ENCODE measurements at regions not wholly inside any gene's neighbourhood (a gene's known extent, or its start where the extent isn't known, plus 50 kb on each side); places are given as distances from the start of the nearest gene placed in this dataset.

DNA sequence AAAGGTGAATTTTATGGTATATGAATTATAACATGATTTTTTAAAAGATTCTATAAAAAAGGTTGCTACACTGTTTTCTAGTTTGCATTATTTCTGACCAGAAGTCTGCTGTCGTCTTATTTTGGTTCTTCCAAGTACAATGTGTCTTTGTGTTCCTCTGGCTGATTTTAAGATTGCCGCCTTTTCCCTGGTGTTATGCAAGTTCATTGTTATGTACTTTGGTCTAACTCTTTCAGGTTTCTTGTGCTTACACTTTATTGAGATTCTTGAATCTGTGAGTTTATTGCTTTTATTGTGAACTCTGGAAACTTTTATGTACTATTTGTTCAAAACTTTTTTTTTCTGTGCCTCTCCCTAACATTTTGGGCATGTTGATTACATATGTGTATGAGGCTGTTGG, 109.8 kb downstream of the RFX6 start:
- H3K4me1 Mint-ChIP-seq = peaks cover 7 to 9% of the 10 kb centered on the region in 2 experiments
- Histone ChIP-seq H3K4ac (ENCODE audit: low read depth, low read length) (no peak overlapping the region), H3T11ph (ENCODE audit: low read length) (no peak overlapping the region), H2AFZ (ENCODE audit: low read length) (no peak overlapping the region), H3K79me1 (ENCODE audit: insufficient read depth, low read depth, low read length, poor library complexity, severe bottlenecking) (no peaks in the 10 kb centered on the region), H2AK5ac (ENCODE audit: insufficient read length, low read length) (no peak overlapping the region), H3K9ac (ENCODE audit: extremely low read depth, insufficient read length, low read length) (no peak overlapping the region), H4K91ac (ENCODE audit: insufficient read length, low read depth, low read length) (no peak overlapping the region), H2BK20ac (ENCODE audit: low read depth, low read length, poor library complexity, severe bottlenecking) (no peak overlapping the region), H3K23me2 (ENCODE audit: insufficient read length, low read depth, low read length, poor library complexity, severe bottlenecking) (no peaks in the 10 kb centered on the region), H3K9me3 (ENCODE audit: control insufficient read depth, low read depth, low read length) (no peaks in the 10 kb centered on the region), H2BK15ac (ENCODE audit: low read depth, low read length) (no peak overlapping the region), H3K27ac (ENCODE audit: insufficient read length, low read depth, low read length) (no peak overlapping the region), H2BK120ac (ENCODE audit: low read depth, low read length, poor library complexity, severe bottlenecking) (no peak overlapping the region), H3K14ac (ENCODE audit: insufficient read depth, low read length) (no peak overlapping the region), H3K18ac (ENCODE audit: insufficient read length, low read depth, low read length) (no peak overlapping the region), H4K20me1 (ENCODE audit: control insufficient read depth, insufficient read depth, insufficient read length) (no peaks in the 10 kb centered on the region), H3K4me1 (ENCODE audit: insufficient read depth, low read length) (no peaks in the 10 kb centered on the region), H4K8ac (replicated peaks; ENCODE audit: insufficient read length, low read depth, low read length) (no peak overlapping the region), H2BK12ac (ENCODE audit: insufficient read length, low read depth, low read length) (no peak overlapping the region), H3K4me2 (ENCODE audit: insufficient read depth, insufficient read length, low read length) (no peak overlapping the region), H3K23ac (ENCODE audit: insufficient read length, low read depth, low read length) (no peak overlapping the region), H3K27me3 (ENCODE audit: insufficient read depth, low read length) (no peaks in the 10 kb centered on the region), H3K79me2 (ENCODE audit: insufficient read depth, low read length) (no peaks in the 10 kb centered on the region), H3K56ac (ENCODE audit: insufficient read length, low read depth, low read length) (no peak overlapping the region), H2BK5ac (ENCODE audit: insufficient read length, low read length) (no peak overlapping the region), H4K5ac (ENCODE audit: insufficient read length, low read depth, low read length) (no peak overlapping the region)
- no peak overlapping the region for H3K4me3 Mint-ChIP-seq
- WGBS (ENCODE audit: extremely low coverage, insufficient read length, low lambda C conversion rate) = no CpG with 5 or more reads among the region's 2 CpGs
- no peak overlapping the region for H3K27ac Mint-ChIP-seq
- no peak for DNase-seq
- H3K36me3 Mint-ChIP-seq (ENCODE audit: insufficient read depth in 1 of 3, low read depth in 3 of 3) = peaks cover 0 to 10% (median 2%) of the 10 kb centered on the region in 3 experiments; a peak in 4 of 7 replicates
- TF ChIP-seq, protein P1, sequence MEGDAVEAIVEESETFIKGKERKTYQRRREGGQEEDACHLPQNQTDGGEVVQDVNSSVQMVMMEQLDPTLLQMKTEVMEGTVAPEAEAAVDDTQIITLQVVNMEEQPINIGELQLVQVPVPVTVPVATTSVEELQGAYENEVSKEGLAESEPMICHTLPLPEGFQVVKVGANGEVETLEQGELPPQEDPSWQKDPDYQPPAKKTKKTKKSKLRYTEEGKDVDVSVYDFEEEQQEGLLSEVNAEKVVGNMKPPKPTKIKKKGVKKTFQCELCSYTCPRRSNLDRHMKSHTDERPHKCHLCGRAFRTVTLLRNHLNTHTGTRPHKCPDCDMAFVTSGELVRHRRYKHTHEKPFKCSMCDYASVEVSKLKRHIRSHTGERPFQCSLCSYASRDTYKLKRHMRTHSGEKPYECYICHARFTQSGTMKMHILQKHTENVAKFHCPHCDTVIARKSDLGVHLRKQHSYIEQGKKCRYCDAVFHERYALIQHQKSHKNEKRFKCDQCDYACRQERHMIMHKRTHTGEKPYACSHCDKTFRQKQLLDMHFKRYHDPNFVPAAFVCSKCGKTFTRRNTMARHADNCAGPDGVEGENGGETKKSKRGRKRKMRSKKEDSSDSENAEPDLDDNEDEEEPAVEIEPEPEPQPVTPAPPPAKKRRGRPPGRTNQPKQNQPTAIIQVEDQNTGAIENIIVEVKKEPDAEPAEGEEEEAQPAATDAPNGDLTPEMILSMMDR (conservative IDR thresholded peaks at IDR 0.05) = no peak
- H3K27me3 Mint-ChIP-seq (ENCODE audit: low read depth) = no peaks in the 10 kb centered on the region
- peaks cover 10 to 12% of the 10 kb centered on the region in 2 experiments for H3K9me3 Mint-ChIP-seq
